ENCODE measurements at regions not wholly inside any gene's neighbourhood (a gene's known extent, or its start where the extent isn't known, plus 50 kb on each side); places are given as distances from the start of the nearest gene placed in this dataset.

DNA sequence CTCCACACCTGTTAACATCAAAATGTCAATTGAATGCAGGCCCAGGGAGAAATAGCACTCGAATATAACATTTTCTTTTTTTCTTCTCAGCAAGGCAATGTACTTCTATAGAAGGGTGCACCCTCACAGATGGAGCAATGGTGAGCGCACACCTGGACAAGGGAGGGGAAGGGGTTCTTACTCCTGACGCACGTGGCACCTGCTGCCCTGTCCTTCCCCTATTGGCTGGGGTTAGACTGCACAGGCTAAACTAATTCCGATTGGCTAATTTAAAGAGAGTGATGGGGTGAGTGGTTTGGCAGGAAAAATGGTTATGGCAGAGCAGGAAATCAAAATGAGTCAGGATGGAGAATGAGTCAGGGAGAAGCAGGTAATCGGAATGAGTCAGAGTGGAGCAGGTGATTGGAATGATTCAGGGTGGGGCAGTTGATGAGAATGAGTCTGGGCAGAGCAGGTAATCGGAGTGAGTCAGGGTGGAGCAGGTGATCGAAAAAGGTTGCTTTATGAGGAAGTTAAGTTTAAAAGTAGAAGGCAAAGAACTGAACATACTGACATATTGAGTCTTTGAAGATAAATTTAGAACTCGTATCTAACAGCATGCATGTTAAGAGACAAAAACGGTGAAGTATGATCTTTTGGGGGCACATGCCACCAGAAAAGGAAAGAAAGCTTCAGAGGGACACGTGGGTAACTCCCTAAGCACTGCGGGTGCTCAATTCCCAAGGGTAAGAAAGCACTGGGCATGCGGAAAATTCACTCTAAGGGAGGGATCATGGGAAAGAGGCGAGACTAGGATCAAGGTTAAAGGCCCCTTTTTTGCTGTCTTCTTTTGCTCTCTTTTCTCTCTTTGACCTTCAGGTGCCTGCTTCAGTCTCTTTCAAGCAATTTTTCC is 72.9 kb upstream of the GALNT15 start:
- no peak for TF ChIP-seq CTCF (IDR thresholded peaks at IDR 0.05)
- no peak for TF ChIP-seq POLR2A (IDR thresholded peaks at IDR 0.05)

Data from lower leg skin (tissue), 3 donors.